Endodermal cell (in vitro differentiated cells): ENCODE measurements at regions not wholly inside any gene's neighbourhood (a gene's known extent, or its start where the extent isn't known, plus 50 kb on each side); places are given as distances from the start of the nearest gene placed in this dataset.

ENCODE experiments used
- DNase-seq: peaks from one replicate; pipeline ENCODE4 v3.0.0-alpha.2; 2017
- H3K27ac ChIP-seq: 2 replicates; pipeline ENCODE4 v1.5.1; 2013; ENCODE audit warnings: mild to moderate bottlenecking, low read depth, low read length, moderate library complexity
- H3K27me3 ChIP-seq: 2 replicates; pipeline ENCODE4 v1.6.1; 2013; ENCODE audit warnings: mild to moderate bottlenecking, low read length, moderate library complexity; ENCODE audit not compliant: insufficient read depth, control insufficient read depth, poor library complexity, severe bottlenecking
- H3K36me3 ChIP-seq: 2 replicates; pipeline ENCODE4 v1.7.0; 2013; ENCODE audit warnings: mild to moderate bottlenecking, low read length, moderate library complexity; ENCODE audit not compliant: control insufficient read depth, insufficient read depth
- H3K4me1 ChIP-seq: one replicate; pipeline ENCODE4 v1.7.0; 2013; ENCODE audit warnings: low read length; ENCODE audit not compliant: control insufficient read depth, insufficient read depth
- H3K4me3 ChIP-seq: 2 replicates; pipeline ENCODE4 v1.5.1; 2013; ENCODE audit warnings: mild to moderate bottlenecking, low read length, moderate library complexity
- H3K9ac ChIP-seq: 2 replicates; pipeline ENCODE4 v1.6.1; 2013; ENCODE audit warnings: mild to moderate bottlenecking, low read length, moderate library complexity; ENCODE audit not compliant: poor library complexity, severe bottlenecking; ENCODE audit errors: extremely low read depth
- H3K9me3 ChIP-seq: 2 replicates; pipeline ENCODE4 v1.6.1; 2013; ENCODE audit warnings: mild to moderate bottlenecking, low read length, moderate library complexity; ENCODE audit not compliant: control insufficient read depth
- H3K27ac Mint-ChIP-seq: 2 replicates; pipeline ENCODE4 v1.8.0; 2020; ENCODE audit warnings: mixed read lengths
- H3K27me3 Mint-ChIP-seq: 2 replicates; pipeline ENCODE4 v1.8.0; 2021; ENCODE audit warnings: mild to moderate bottlenecking, mixed read lengths; ENCODE audit not compliant: insufficient read depth
- H3K36me3 Mint-ChIP-seq: 2 replicates; pipeline ENCODE4 v1.8.0; 2020; ENCODE audit warnings: low read depth, mixed read lengths
- H3K4me1 Mint-ChIP-seq: 2 replicates; pipeline ENCODE4 v1.8.0; 2020; ENCODE audit warnings: mixed read lengths
- H3K4me3 Mint-ChIP-seq: 2 replicates; pipeline ENCODE4 v1.8.0; 2020; ENCODE audit warnings: mild to moderate bottlenecking, moderate library complexity, mixed read lengths
- H3K9me3 Mint-ChIP-seq: 2 replicates; pipeline ENCODE4 v1.8.0; 2020; ENCODE audit warnings: mild to moderate bottlenecking, mixed read lengths
- CTCF ChIP-seq: fragments of 200-600 bp; sonication (generic); conservative IDR thresholded peaks from 2 replicates; pipeline ENCODE4 v1.5.0; 2021; ENCODE audit warnings: antibody characterized with exemption, mild to moderate bottlenecking
- WGBS, 2 experiments: methylation state at CpG; one replicate each; pipeline versions ENCODE4 v1.1.5 to v1.1.7; 2013; ENCODE audit warnings: missing lambda C conversion rate in 2 of 2, mixed read lengths in 1 of 2; ENCODE audit not compliant: insufficient coverage in 1 of 2, insufficient read length in 1 of 2; 5-methylcytosine and 5-hydroxymethylcytosine counted together

GRCh38 chr11:70848243-70848750 lies 404.1 kb downstream of the SHANK2 start:
- Mint-ChIP-seq H3K36me3 (no peaks in the 10 kb centered on the region), H3K4me3 (no peak overlapping the region)
- H3K4me3 ChIP-seq = no peak overlapping the region

GRCh38 chr11:70849031-70849430 lies 403.3 kb downstream of the SHANK2 start:
- Histone ChIP-seq H3K9me3 (no peaks in the 10 kb centered on the region), H3K9ac (no peak overlapping the region), H3K27me3 (no peaks in the 10 kb centered on the region), H3K36me3 (no peaks in the 10 kb centered on the region), H3K4me3 (no peak overlapping the region), H3K4me1 (no peaks in the 10 kb centered on the region), H3K27ac (no peak overlapping the region)
- no peak for DNase-seq
- Mint-ChIP-seq H3K9me3 (no peaks in the 10 kb centered on the region), H3K27ac (no peak overlapping the region), H3K4me3 (no peak overlapping the region), H3K36me3 (no peaks in the 10 kb centered on the region), H3K27me3 (no peaks in the 10 kb centered on the region), H3K4me1 (no peaks in the 10 kb centered on the region)
- 88% methylated on average over 3 of the region's 3 CpGs; no CpG with 5 or more reads in 1 of the 2 experiments for WGBS, 2 experiments
- TF ChIP-seq CTCF = no peak

More at GRCh38 chr11:70848243-70848750, 404.1 kb downstream of the SHANK2 start:
- Histone ChIP-seq H3K27ac (no peak overlapping the region), H3K9ac (no peak overlapping the region), H3K36me3 (no peaks in the 10 kb centered on the region), H3K4me1 (no peaks in the 10 kb centered on the region), H3K27me3 (no peaks in the 10 kb centered on the region), H3K9me3 (no peaks in the 10 kb centered on the region)
- WGBS, 2 experiments = 95 to 97% methylated on average over 13 of the region's 13 CpGs
- no peak overlapping the region for H3K27ac Mint-ChIP-seq
- H3K27me3 Mint-ChIP-seq = no peaks in the 10 kb centered on the region
- H3K4me1 Mint-ChIP-seq = no peaks in the 10 kb centered on the region
- no peak for TF ChIP-seq CTCF
- no peak for DNase-seq
- H3K9me3 Mint-ChIP-seq = no peaks in the 10 kb centered on the region

- H3K4me1 ChIP-seq = no peaks in the 10 kb centered on the region
- Mint-ChIP-seq H3K4me1 (no peaks in the 10 kb centered on the region), H3K4me3 (no peak overlapping the region), H3K27me3 (no peaks in the 10 kb centered on the region), H3K9me3 (no peaks in the 10 kb centered on the region), H3K27ac (no peak overlapping the region), H3K36me3 (no peaks in the 10 kb centered on the region)
- no peaks in the 10 kb centered on the region for H3K36me3 ChIP-seq
- no peak overlapping the region for H3K9ac ChIP-seq
- H3K27ac ChIP-seq = no peak overlapping the region
- H3K27me3 ChIP-seq = no peaks in the 10 kb centered on the region
- no peak overlapping the region for H3K4me3 ChIP-seq
- WGBS, 2 experiments = 88 to 100% methylated on average over 2 to 3 of the region's 3 CpGs
- no peak for DNase-seq
- no peaks in the 10 kb centered on the region for H3K9me3 ChIP-seq
- no peak for TF ChIP-seq CTCF
Observed at GRCh38 chr11:70851308-70851707, 401.1 kb downstream of the SHANK2 start.
